ENCODE measurements at regions not wholly inside any gene's neighbourhood (a gene's known extent, or its start where the extent isn't known, plus 50 kb on each side); places are given as distances from the start of the nearest gene placed in this dataset.

DNA sequence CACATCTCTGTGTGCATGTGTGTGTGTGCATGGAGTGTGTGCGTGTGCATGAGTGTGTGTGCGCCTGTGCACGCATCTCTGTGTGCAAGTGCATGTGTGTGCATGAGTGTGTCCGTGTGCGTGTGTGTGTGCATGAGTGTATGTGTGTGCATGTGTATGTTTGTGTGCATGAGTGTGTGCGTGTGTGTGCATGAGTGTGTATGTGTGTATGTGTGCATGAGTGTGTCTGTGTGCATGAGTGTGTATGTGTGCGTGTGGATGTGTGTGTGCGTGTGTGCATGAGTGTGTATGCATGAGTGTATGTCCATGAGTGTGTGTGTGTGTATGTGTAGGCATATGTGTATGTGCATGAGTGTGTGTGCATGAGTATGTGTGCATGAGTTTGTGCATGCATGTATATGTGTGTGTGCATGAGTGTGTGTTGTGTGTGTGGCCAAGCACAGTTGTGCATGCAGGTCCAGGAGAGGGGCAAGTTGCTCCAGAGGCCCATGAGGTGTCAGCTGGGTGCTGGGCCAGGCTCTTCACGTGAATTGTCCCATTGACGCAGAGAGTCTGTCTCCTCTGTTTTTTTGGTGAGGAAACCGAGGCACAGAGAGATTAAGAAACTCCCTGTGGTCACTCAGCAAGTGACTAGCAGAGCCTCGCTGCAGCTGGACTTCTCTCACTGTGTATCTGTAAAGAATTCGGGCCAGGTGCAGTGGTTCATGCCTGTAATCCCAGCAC, 75.5 kb downstream of the ASB1 start:
- H3K27me3 ChIP-seq (ENCODE audit: control insufficient read depth in 1 of 2, insufficient read depth in 2 of 2, low read length in 2 of 2), result no peaks in the 10 kb centered on the region
- H3K9ac ChIP-seq (ENCODE audit: low read length in 2 of 2), result no peak overlapping the region
- H3K36me3 ChIP-seq (ENCODE audit: control insufficient read depth in 2 of 2, insufficient read depth in 2 of 2, low read length in 2 of 2), result no peaks in the 10 kb centered on the region
- no peak overlapping the region for H3K27ac ChIP-seq (ENCODE audit: low read length)
- H3K4me3 ChIP-seq (ENCODE audit: low read length in 2 of 2), result no peak overlapping the region
- H3K4me1 ChIP-seq (ENCODE audit: control insufficient read depth, insufficient read depth, low read length), result no peaks in the 10 kb centered on the region
- no peaks in the 10 kb centered on the region for H3K9me3 ChIP-seq (ENCODE audit: control insufficient read depth in 2 of 2, low read length in 2 of 2)

GRCh38 chr2:238502956-238503791, 76.4 kb downstream of the ASB1 start:
- no peaks in the 10 kb centered on the region for H3K36me3 ChIP-seq (ENCODE audit: control insufficient read depth in 2 of 2, insufficient read depth in 2 of 2, low read length in 2 of 2)
- H3K4me3 ChIP-seq (ENCODE audit: low read length in 2 of 2), result no peak overlapping the region
- no peaks in the 10 kb centered on the region for H3K27me3 ChIP-seq (ENCODE audit: control insufficient read depth in 1 of 2, insufficient read depth in 2 of 2, low read length in 2 of 2)

DNA sequence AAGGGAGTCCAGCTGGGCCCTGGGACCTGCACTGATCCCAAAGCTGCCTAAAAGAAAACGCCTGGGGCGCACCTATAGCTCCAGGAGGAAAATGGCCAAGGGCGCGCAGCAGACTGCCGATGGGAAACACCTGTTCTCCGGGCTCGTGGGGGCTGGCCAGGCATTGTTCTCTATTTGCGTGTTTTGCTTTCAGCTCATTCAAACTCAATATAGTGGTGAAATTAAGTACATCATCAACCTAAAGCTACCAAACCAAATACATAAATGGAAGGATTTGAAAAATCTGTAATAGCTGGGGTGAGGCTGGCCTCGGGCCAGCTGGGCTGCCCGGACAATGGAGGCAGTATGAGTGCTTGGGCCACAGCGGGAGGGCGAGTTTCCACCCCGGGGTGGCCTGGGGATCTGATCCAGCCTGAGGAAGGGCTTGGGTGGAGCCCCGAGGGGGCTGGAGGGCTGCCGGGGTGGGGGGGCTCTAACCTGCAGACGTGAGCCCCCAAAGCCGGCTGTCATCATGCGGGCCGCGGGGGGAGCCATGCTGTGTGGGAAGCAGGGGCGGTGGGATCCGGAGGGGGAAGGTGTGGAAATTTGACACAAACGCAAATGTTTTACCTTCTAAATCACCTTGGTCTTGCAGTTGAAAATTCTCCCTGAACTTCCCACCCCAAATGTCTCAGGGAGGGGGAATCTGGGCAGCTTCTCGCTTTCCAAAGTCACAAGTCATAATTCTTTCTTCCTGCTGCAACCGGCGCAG, 77.6 kb downstream of the ASB1 start:
- no peaks in the 10 kb centered on the region for H3K9me3 ChIP-seq (ENCODE audit: control insufficient read depth in 2 of 2, low read length in 2 of 2)
- no peaks in the 10 kb centered on the region for H3K4me1 ChIP-seq (ENCODE audit: control insufficient read depth, insufficient read depth, low read length)
- no peak overlapping the region for H3K4me3 ChIP-seq (ENCODE audit: low read length in 2 of 2)
- no peak overlapping the region for H3K27ac ChIP-seq (ENCODE audit: low read length)
- no peak overlapping the region for H3K9ac ChIP-seq (ENCODE audit: low read length in 2 of 2)
- no peaks in the 10 kb centered on the region for H3K36me3 ChIP-seq (ENCODE audit: control insufficient read depth in 2 of 2, insufficient read depth in 2 of 2, low read length in 2 of 2)
- H3K27me3 ChIP-seq (ENCODE audit: control insufficient read depth in 1 of 2, insufficient read depth in 2 of 2, low read length in 2 of 2), result no peaks in the 10 kb centered on the region

More at GRCh38 chr2:238502956-238503791, 76.4 kb downstream of the ASB1 start:
- H3K9me3 ChIP-seq (ENCODE audit: control insufficient read depth in 2 of 2, low read length in 2 of 2), result no peaks in the 10 kb centered on the region
- H3K27ac ChIP-seq (ENCODE audit: low read length), result no peak overlapping the region
- no peak overlapping the region for H3K9ac ChIP-seq (ENCODE audit: low read length in 2 of 2)
- H3K4me1 ChIP-seq (ENCODE audit: control insufficient read depth, insufficient read depth, low read length), result no peaks in the 10 kb centered on the region

GRCh38 chr2:238505119-238505891, 78.6 kb downstream of the ASB1 start:
- Histone ChIP-seq H3K27me3 (ENCODE audit: control insufficient read depth in 1 of 2, insufficient read depth in 2 of 2, low read length in 2 of 2) (no peaks in the 10 kb centered on the region), H3K9me3 (ENCODE audit: control insufficient read depth in 2 of 2, low read length in 2 of 2) (no peaks in the 10 kb centered on the region), H3K4me3 (ENCODE audit: low read length in 2 of 2) (no peak overlapping the region), H3K36me3 (ENCODE audit: control insufficient read depth in 2 of 2, insufficient read depth in 2 of 2, low read length in 2 of 2) (no peaks in the 10 kb centered on the region), H3K4me1 (ENCODE audit: control insufficient read depth, insufficient read depth, low read length) (no peaks in the 10 kb centered on the region), H3K9ac (ENCODE audit: low read length in 2 of 2) (no peak overlapping the region), H3K27ac (ENCODE audit: low read length) (no peak overlapping the region)

GRCh38 chr2:238505892-238506280, 79.2 kb downstream of the ASB1 start:
- Histone ChIP-seq H3K4me1 (ENCODE audit: control insufficient read depth, insufficient read depth, low read length) (no peaks in the 10 kb centered on the region), H3K27me3 (ENCODE audit: control insufficient read depth in 1 of 2, insufficient read depth in 2 of 2, low read length in 2 of 2) (no peaks in the 10 kb centered on the region), H3K9me3 (ENCODE audit: control insufficient read depth in 2 of 2, low read length in 2 of 2) (no peaks in the 10 kb centered on the region), H3K4me3 (ENCODE audit: low read length in 2 of 2) (no peak overlapping the region), H3K9ac (ENCODE audit: low read length in 2 of 2) (no peak overlapping the region), H3K36me3 (ENCODE audit: control insufficient read depth in 2 of 2, insufficient read depth in 2 of 2, low read length in 2 of 2) (no peaks in the 10 kb centered on the region), H3K27ac (ENCODE audit: low read length) (no peak overlapping the region)

DNA sequence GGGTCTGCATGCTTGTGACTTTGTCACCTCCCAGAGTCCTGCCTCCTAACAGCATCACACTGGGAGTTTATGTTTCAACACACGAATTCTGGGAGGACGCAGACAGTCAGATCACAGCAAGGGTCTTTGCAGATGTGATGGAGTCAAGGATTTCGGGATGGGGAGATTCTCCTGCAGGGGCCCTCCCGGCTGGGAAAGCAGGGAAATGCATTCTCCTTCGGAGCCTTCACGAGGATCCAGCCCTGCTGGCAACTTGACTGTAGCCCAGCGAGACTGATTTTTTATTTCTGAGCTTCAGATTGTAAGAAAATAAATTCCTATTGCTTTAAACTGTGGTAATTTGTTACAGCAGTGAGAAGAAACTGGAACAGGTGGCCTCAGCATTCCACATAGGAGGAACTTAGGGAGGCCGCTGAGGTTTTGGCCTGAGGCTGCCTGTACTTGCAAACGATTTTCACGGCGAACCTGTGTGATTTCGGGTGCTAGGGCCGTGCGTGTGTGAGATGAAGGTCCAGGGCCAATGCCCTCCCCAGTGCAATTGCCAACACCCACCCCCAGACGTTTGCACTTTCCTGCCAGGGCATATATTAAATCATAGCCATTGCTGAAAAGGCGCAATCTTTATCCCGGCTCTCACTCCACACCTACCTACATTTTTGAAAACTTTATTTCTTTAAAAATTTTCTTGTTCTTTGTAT, 79.8 kb downstream of the ASB1 start:
- H3K27ac ChIP-seq (ENCODE audit: low read length), result no peak overlapping the region
- H3K36me3 ChIP-seq (ENCODE audit: control insufficient read depth in 2 of 2, insufficient read depth in 2 of 2, low read length in 2 of 2), result no peaks in the 10 kb centered on the region
- no peaks in the 10 kb centered on the region for H3K27me3 ChIP-seq (ENCODE audit: control insufficient read depth in 1 of 2, insufficient read depth in 2 of 2, low read length in 2 of 2)
- no peaks in the 10 kb centered on the region for H3K4me1 ChIP-seq (ENCODE audit: control insufficient read depth, insufficient read depth, low read length)
- H3K9me3 ChIP-seq (ENCODE audit: control insufficient read depth in 2 of 2, low read length in 2 of 2), result no peaks in the 10 kb centered on the region
- no peak overlapping the region for H3K4me3 ChIP-seq (ENCODE audit: low read length in 2 of 2)
- no peak overlapping the region for H3K9ac ChIP-seq (ENCODE audit: low read length in 2 of 2)

- no peaks in the 10 kb centered on the region for H3K9me3 ChIP-seq (ENCODE audit: control insufficient read depth in 2 of 2, low read length in 2 of 2)
- no peak overlapping the region for H3K27ac ChIP-seq (ENCODE audit: low read length)
- no peaks in the 10 kb centered on the region for H3K4me1 ChIP-seq (ENCODE audit: control insufficient read depth, insufficient read depth, low read length)
- no peaks in the 10 kb centered on the region for H3K27me3 ChIP-seq (ENCODE audit: control insufficient read depth in 1 of 2, insufficient read depth in 2 of 2, low read length in 2 of 2)
- no peaks in the 10 kb centered on the region for H3K36me3 ChIP-seq (ENCODE audit: control insufficient read depth in 2 of 2, insufficient read depth in 2 of 2, low read length in 2 of 2)
- H3K9ac ChIP-seq (ENCODE audit: low read length in 2 of 2), result no peak overlapping the region
- no peak overlapping the region for H3K4me3 ChIP-seq (ENCODE audit: low read length in 2 of 2)
Measured at GRCh38 chr2:238507836-238508235, 81.1 kb downstream of the ASB1 start.

GRCh38 chr2:238509151-238509835, 82.6 kb downstream of the ASB1 start:
- Histone ChIP-seq H3K27ac (ENCODE audit: low read length) (no peak overlapping the region), H3K36me3 (ENCODE audit: control insufficient read depth in 2 of 2, insufficient read depth in 2 of 2, low read length in 2 of 2) (no peaks in the 10 kb centered on the region), H3K9ac (ENCODE audit: low read length in 2 of 2) (no peak overlapping the region), H3K9me3 (ENCODE audit: control insufficient read depth in 2 of 2, low read length in 2 of 2) (no peaks in the 10 kb centered on the region), H3K4me1 (ENCODE audit: control insufficient read depth, insufficient read depth, low read length) (no peaks in the 10 kb centered on the region), H3K4me3 (ENCODE audit: low read length in 2 of 2) (no peak overlapping the region), H3K27me3 (ENCODE audit: control insufficient read depth in 1 of 2, insufficient read depth in 2 of 2, low read length in 2 of 2) (no peaks in the 10 kb centered on the region)

- no peaks in the 10 kb centered on the region for H3K27me3 ChIP-seq (ENCODE audit: control insufficient read depth in 1 of 2, insufficient read depth in 2 of 2, low read length in 2 of 2)
- H3K36me3 ChIP-seq (ENCODE audit: control insufficient read depth in 2 of 2, insufficient read depth in 2 of 2, low read length in 2 of 2), result no peaks in the 10 kb centered on the region
- no peak overlapping the region for H3K9ac ChIP-seq (ENCODE audit: low read length in 2 of 2)
- no peak overlapping the region for H3K27ac ChIP-seq (ENCODE audit: low read length)
- no peak overlapping the region for H3K4me3 ChIP-seq (ENCODE audit: low read length in 2 of 2)
- H3K4me1 ChIP-seq (ENCODE audit: control insufficient read depth, insufficient read depth, low read length), result no peaks in the 10 kb centered on the region
- H3K9me3 ChIP-seq (ENCODE audit: control insufficient read depth in 2 of 2, low read length in 2 of 2), result no peaks in the 10 kb centered on the region
Measured at GRCh38 chr2:238509903-238510302, 83.2 kb downstream of the ASB1 start.
